ENCODE measurements at regions not wholly inside any gene's neighbourhood (a gene's known extent, or its start where the extent isn't known, plus 50 kb on each side); places are given as distances from the start of the nearest gene placed in this dataset.

GRCh38 chr3:177471733-177472480, 274.6 kb upstream of the TBL1XR1 start:
- TF ChIP-seq ARNTL (CRISPR knock-in tag; IDR thresholded peaks at IDR 0.05; ENCODE audit: borderline replicate concordance, low read depth) (no peak), CSRNP3 (CRISPR knock-in tag; IDR thresholded peaks at IDR 0.05) (no peak), ZFP3 (CRISPR knock-in tag; IDR thresholded peaks at IDR 0.05) (no peak), PATZ1 (CRISPR knock-in tag; IDR thresholded peaks at IDR 0.05; ENCODE audit: borderline replicate concordance) (no peak), SNAI2 (CRISPR knock-in tag; IDR thresholded peaks at IDR 0.05) (no peak), TOX (CRISPR knock-in tag; IDR thresholded peaks at IDR 0.05; ENCODE audit: borderline replicate concordance) (no peak), PPARA (CRISPR knock-in tag; IDR thresholded peaks at IDR 0.05; ENCODE audit: borderline replicate concordance) (no peak), CSDC2 (CRISPR knock-in tag; IDR thresholded peaks at IDR 0.05) (no peak), ESRRG (CRISPR knock-in tag; IDR thresholded peaks at IDR 0.05) (no peak), ZNF70 (CRISPR knock-in tag; IDR thresholded peaks at IDR 0.05) (no peak), RARB (CRISPR knock-in tag; IDR thresholded peaks at IDR 0.05) (no peak), ZC3H10 (CRISPR knock-in tag; IDR thresholded peaks at IDR 0.05) (no peak), GLIS3 (CRISPR knock-in tag; IDR thresholded peaks at IDR 0.05) (no peak)
- TF ChIP-seq, protein P1, sequence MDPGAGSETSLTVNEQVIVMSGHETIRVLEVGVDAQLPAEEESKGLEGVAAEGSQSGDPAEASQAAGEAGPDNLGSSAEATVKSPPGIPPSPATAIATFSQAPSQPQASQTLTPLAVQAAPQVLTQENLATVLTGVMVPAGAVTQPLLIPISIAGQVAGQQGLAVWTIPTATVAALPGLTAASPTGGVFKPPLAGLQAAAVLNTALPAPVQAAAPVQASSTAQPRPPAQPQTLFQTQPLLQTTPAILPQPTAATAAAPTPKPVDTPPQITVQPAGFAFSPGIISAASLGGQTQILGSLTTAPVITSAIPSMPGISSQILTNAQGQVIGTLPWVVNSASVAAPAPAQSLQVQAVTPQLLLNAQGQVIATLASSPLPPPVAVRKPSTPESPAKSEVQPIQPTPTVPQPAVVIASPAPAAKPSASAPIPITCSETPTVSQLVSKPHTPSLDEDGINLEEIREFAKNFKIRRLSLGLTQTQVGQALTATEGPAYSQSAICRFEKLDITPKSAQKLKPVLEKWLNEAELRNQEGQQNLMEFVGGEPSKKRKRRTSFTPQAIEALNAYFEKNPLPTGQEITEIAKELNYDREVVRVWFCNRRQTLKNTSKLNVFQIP (CRISPR knock-in tag; IDR thresholded peaks at IDR 0.05; ENCODE audit: borderline replicate concordance, low read depth), result no peak

All from SK-N-SH treated with all-trans-retinoic acid at 6 μM for 48 hours (cell line).